Activated CD4-positive, alpha-beta T cell treated with anti-CD3 and anti-CD28 coated beads, Interleukin-2, amount 50 U/mL, for 1 hour (primary cell): ENCODE measurements at regions not wholly inside any gene's neighbourhood (a gene's known extent, or its start where the extent isn't known, plus 50 kb on each side); places are given as distances from the start of the nearest gene placed in this dataset.

Source experiments
- DNase-seq: peaks from one replicate; pipeline ENCODE4 v3.0.0-alpha.2; 2020

DNA sequence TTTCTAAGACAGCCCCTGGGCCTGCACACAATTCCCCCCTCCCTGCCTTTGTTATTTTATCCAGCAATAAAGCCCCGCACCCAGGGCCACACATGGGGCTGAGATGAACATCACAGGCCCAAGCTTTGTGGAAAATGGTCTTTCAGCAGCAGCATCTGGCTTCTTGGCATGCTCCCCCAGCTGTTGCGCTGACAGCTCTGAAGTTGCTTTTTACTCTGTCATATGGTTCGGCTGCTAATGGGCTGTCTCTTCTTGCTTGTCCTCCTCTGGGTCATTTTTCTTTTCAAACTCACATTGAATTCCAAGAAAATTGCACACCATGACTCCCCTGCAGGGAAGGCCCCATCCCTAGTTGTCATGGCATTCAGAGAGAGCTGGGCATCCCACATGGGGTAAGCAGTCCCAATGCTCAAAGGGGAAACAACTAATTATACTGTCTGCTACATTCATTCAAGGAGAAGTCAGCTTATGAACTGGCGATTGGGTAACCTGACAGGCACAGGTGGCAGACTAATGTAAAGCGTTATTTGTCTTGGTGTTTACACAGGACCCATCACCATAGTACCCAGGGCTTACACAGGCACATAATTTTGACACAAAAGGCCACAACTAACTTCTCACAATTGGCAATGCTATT, 74.0 kb upstream of the CDKN3 start:
- no peak for DNase-seq

DNA sequence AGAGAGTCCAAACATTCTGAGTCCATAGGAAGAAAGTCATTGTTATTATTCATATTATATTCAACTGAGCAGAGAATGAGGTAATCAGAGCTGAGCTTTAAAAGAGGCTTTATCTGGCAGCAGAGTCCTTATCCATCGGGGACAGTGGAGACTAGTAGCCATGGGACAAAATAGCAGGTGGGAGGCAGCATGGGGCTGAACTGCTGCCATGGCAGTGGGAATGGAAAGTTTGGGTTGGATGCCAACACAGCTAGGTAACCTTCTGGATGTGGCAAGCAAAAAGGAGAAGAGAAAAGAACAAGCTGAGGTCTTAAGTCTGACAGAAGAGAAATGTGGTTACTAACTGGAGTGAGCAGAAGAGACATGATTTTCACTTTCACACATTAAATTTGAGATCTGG, 71.0 kb upstream of the CDKN3 start:
- no peak for DNase-seq

DNA sequence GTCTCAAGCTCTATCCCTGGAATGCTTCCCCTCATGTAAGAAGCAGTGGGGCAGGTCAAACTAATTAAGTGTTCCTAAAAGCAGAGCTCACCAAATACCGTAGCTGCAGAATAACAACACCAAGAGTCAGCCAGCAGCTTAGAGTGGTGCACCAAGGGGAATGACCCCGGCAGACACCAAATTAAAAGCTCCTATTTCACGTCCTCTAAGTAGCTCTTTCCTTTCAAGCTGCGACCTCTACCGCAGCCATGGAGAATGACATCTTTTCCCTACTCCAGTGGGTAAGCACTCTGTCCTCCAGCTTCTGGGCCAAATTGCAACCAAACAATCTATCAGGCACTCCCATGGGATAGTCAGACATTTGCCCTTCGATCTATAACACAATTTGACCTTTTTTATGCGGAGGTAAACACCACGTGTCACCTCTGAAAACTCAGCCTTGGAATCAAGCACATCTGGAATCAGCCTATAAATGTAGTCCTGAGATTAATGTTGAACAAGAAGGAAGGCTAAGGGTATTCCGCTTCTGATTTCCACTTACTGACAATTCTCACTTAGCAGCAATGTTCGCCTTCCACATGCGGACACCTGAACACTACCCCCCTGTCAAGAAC, 67.6 kb upstream of the CDKN3 start:
- no peak for DNase-seq

DNA sequence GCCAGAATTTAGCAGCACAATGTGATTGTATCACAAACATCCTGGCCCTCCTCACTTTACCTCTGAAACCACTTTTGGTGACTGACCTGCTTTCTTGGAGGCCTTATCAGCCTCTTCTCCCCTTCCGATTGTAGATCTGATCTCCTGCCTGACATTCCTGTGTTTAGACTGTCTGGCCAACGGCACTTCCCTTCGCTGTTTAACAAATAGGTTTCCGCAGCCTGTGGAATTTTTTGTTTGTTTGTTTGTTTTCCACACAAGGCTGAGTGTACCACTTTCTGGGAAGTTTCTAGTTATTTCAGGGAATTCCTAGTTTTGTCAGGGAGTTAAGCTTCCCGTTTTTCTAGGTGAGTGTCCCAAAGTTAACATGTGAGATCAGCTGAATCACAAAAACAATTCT, 65.9 kb upstream of the CDKN3 start:
- no peak for DNase-seq

DNA sequence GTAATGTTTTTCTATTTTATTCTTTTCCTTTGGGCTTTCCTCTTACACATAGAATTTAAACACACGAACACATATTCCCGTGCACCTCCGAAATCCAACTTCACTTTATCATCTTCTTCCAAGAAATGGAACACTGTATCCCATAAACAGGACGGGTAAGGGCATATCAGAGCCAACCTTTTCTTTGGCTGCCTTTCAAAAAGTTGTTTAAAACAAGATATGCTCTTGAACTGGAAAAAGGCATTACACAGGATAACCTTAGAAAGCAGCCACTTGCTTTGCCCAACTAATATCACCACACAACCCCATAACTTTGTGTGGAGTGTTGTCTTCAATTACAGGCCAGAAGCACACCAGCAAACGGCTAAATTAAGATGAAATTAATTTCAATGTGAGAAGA, 65.3 kb upstream of the CDKN3 start:
- DNase-seq: no peak

DNA sequence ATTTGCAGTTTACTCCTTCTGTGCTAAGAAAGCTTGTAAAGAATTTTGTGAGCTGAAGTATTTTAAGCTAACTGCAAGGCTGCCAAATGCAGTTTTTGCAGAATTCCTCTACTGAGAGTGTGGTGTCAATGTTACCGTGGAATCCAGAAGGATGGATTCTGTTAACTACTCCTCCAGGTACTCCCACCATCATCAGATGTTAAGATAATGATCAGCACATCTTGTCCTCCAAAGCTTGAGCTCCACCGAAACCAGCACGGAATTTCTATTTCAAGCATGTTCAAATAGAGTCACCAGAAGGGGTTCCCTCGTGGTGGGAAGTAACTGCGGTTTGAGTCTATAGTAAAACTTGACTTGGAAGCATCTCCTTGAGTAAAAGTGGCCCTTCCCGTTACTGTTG, 64.3 kb upstream of the CDKN3 start:
- DNase-seq: no peak

DNA sequence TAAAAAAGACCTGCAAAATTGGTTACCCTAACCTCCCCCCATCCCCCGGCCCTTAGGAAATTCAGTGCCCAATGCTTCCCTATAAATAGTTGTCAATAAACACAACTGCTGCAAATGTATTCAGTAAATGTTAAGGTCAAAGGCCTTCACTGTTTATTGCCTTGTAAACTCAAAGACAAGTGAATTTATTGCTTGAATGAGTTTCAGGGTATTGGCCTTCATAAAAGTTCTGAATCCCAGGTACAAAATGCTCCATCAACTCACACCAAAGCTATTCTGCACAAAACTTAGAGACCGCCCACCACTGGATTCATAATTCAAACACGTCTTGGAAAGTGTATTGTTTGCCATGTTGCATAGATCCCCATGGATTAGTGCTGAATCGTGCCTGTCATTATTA, 63.3 kb upstream of the CDKN3 start:
- no peak for DNase-seq

DNA sequence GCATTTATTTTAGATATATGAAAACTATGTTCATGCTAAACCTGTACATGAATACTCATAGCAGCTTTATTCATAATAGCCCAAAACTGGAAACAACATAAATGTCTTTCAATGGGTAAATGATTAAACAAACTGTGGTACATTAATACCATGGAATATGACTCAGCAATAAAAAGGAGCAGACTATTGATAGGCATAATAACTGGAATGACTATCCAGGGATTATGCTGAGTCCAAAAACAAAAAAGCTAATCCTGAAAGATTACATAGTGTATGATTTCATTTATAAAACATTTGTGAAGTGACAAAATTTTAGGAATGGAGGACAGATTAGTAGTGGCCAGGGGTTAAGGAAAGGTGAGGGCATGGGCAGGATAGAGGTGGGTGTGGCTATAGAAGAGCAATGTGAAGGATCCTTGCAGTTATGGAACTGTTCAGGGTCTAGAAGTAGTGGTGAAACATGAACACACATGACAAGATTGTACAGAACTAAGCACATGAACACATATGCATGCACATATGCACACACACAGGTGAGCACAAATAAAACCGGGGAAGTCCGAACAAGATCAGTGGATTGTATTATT, 61.1 kb upstream of the CDKN3 start:
- DNase-seq: no peak

DNA sequence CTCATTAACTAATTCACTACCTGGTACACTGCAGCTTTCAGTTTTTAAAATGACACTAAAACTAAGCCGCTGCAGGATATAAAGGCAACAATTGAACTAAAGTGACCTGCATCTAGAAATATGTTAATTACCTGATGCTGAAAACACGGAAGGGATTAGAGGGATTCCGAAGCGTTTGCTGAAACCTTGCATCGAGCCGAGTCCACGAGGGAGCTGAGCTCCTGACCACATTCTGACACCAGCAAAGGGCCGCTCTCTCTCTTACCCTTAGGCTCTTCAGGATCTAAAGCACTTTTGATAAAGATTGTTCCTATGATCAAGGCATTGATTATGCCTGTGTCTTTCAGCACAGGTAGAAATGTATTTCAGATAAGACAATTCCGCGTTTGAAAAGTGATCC, 59.5 kb upstream of the CDKN3 start:
- DNase-seq: no peak

DNA sequence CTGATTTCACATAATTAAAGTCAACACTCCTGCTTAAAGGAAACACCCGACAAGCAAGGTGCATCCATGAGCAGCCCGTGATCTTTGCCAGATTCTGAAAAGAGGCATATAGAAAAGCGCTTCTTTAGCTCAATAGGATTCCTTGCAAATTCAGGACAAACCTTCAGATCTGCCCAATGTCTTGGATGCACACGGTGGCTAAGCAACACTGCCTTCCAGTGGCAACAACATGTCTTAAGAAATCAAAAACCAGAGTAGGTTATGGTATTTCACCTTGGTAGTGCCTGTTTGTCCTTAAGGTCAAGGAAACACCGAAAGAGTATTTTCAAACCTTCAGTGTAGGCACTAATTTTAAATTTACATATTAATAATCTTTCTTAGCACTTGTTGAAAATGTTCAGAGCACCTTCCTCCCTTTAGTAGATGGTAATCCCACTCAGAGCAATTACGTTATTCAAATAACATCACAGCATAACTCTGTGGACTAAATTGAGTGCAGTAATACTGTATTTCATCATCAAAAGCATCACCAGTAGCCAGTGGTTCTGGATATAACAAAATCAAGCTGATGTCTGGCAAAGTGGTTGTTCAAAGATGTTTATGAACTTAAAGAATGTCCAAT, 58.0 kb upstream of the CDKN3 start:
- no peak for DNase-seq

DNA sequence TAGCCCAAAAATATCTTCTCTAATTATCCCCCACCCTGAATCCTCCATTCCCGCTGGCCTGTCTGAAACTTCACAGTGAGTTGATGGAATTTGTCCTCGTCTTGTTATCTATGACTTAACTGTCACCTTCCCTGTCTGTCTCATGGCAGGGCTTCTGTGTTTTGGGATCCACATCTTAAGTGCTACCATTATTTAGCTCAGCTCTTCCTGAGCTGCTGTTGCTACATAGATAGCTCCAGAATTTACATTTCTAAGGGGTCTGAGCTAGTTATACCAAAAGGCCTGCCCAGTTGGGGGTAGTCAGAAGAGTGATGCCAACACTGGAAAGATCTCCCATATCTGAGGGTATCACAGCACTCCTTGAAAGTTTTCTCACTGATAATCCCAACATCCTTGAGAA, 57.0 kb upstream of the CDKN3 start:
- DNase-seq: no peak

DNA sequence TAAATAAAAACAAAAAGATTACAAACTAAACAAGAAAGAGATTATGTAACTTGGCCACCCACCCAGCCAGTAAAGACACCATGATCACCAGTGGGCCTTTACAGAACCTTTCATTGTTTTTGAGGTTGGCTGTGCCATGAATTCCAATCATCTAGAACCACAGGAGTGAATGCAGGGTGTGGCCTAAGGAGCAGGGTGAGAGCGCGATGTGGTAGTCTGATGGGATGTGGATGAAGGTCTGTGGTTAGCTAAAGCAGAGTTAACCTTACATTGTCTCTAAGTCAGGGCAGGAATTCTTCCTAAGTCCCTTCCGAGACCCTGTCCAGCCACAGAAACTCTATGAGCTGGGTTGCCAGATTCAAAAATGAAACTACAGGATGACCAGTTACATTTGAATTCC, 54.0 kb upstream of the CDKN3 start:
- no peak for DNase-seq

DNA sequence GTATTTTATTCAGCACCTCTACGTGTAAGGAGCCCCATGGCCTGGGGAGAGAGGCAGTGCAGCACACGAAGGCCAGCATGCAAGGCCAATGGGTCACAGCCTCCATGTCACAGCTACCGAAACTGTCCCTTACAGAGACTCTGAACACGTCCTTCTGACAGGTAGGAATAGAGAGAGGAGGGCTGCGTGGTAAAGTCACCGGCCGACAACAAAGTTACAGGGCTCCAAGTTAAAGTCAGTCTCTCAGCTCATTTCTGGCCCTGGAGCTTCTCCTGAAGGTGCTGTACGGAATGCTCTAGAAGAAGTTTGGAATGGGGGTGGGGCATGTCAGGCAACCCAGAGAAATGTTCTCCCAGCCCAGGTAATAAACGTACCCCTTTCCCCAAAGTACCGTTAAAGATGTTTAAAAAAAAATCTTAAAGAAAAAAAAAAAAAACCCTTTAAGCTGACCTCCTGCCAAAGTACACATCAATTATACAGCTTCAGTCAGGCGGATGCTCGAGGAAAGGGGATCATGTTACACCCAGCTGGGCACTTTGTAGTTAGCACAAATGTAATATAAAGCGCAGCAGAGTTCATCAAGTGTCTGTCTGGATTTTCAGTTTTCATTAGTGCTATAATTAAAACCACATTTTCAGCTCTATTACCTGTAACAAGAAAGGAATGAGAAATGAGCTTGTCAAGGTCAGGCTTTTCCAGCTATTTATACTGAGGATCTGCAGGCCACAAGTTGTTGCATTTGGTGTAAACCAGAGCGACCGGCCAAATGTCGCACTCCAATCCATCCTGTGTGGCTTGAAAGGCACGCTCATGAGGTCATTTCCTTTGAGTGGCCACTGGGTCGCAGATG, 53.3 kb upstream of the CDKN3 start:
- no peak for DNase-seq

DNA sequence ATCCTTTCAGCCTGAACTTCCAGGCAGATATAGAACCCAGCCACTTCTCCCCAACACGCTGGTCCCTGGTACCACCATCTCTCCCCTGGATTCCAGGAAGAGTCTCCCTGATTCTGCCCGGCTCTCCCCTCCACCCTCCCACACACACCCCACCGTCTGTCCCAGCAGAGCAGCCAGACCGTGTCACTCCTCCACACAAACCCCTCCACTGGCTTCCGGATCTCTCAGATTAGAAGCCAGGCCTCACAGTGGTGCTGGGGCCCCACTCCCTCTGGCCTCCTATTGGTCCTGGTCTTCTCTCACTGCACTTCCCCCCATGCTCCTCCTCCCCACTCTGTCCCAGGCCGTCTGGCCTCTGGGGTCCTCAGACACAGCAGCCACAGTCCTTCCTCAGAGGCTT, 52.4 kb upstream of the CDKN3 start:
- no peak for DNase-seq

DNA sequence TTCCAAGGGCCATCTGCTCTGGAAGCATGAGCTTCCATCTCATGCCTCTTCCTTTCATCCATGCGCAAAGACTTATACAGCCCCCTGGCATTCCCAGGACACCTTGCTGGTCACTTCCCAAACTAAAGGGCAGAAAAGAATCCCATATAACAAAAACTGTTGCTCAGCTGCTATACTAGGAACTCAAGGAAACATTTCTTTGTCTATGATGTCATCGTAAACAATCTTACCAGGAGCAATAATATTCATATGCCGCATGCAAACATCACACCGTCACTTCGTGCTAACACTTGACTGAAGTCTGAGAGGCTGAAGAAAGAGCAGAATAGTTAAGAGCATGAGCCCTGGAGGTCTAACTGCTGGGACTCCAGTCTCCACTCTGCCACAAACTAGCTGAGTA, 50.5 kb upstream of the CDKN3 start:
- DNase-seq: no peak
